Stimulated activated CD8-positive, alpha-beta memory T cell treated with anti-CD3 and anti-CD28 coated beads, Interleukin-12 subunit alpha, Interleukin-12 subunit beta, amount 100 ng/mL, for 4 hours (primary cell): ENCODE measurements at regions not wholly inside any gene's neighbourhood (a gene's known extent, or its start where the extent isn't known, plus 50 kb on each side); places are given as distances from the start of the nearest gene placed in this dataset.

ENCODE experiments used
- DNase-seq: peaks from one replicate; pipeline ENCODE4 v3.0.0-alpha.2; 2020; ENCODE audit warnings: low read depth

- DNase-seq, result no peak
These were observed 110.5 kb upstream of the HABP2 start for GRCh38 chr10:113442336-113442735.

DNA sequence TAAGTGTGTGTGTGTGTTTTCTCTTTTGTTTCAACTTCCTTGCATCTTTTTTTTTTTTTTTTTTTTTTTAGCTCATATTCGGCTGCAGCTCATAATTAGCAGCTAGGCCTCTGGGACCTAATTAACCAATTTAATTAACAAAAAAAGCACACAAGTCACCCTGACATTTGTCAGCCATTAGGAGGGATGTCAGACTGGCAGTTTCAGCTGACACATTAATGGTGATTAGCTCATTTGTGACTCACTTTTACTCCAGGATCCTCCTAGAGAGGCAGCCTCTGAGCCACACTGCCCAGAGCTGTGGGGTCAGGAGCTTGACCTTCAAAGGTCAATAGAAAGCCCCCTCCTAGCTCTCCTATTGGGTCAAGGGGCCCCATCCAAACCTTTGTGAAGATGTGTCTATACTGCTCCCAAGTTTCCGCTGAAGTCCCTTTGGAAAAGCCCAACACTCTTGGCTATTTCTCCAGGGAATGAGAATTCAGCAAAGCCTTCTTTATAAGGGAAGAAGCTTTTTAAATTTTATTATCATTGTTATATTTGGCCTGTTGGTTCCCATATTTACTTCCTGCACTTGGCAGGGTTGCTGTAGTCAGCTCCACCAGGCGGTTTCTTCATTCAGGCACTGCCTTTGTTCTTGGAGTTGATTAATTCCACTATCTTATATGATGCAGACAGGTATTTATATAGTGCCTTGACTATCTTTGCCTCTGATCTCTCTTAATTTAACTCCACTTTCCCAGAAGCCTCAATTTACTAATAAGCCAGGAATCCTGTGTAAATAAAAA, 109.5 kb upstream of the HABP2 start:
- no peak for DNase-seq

DNA sequence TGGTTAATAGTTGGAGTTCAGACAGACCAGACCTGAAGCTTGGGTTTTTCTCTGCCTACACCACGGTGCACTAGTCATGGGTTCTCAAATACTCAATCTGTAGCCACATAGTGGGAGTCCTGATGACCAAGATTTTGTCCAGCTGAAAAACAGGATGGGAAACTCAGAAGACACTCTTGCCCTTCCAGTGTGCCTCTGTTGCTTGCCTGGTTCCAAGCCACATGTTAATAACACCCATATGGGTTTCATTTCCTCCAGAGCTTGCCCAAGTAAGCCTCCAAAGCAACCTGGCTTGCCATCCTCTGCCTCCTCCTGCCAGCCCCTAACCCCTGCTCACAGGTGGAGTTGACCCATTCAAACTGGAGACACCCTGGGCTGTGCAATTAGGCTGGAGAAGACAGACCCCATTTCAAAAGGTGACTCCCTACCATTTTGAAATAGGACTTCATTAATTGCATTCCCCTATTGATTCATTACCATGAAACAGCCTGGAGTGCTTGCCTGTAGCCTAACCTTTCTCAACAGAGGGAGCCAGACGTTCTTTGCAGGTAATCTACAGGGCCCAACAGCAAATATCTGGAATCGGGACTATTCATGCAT, 108.0 kb upstream of the HABP2 start:
- DNase-seq, result no peak

GRCh38 chr10:113445736-113446135, 107.1 kb upstream of the HABP2 start:
- DNase-seq, result no peak

DNA sequence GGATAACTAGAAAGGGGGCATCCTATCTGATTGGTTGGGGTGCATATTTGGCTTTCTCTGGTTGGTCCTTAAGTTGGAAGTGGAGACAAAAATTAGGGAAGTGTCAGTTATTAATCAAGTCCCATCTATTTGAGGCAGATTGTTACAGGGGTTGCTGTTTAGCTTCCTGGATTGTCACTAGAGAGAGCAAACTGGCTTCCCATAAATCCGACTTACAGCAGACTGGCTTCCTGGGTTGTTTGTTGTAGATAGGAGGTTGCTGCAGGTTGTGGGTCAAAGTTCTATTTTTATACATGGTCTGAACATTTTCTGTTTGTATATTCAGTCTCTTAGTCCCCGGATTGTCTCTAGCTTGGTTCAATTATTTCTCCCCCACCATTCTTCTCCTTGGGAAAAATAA, 106.1 kb upstream of the HABP2 start:
- DNase-seq, result no peak

DNA sequence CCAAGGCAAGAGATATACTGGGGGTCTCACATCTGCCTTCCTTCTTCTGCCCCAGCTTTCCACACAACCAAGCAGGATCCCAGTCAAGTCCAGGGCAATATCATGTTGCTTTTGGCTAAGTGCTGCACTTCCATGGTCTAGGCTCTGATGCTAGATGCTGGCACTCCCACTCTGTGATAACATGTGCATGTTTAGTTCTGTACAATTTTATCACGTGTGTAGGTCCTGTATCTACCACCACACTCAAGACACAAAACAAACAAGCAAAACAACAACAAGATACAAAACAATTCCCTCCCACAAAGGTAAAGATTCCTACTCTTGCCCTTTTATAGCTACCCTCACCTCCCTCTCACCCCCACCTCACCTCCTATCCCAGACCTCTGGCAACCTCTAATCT, 105.6 kb upstream of the HABP2 start:
- DNase-seq, result no peak

DNA sequence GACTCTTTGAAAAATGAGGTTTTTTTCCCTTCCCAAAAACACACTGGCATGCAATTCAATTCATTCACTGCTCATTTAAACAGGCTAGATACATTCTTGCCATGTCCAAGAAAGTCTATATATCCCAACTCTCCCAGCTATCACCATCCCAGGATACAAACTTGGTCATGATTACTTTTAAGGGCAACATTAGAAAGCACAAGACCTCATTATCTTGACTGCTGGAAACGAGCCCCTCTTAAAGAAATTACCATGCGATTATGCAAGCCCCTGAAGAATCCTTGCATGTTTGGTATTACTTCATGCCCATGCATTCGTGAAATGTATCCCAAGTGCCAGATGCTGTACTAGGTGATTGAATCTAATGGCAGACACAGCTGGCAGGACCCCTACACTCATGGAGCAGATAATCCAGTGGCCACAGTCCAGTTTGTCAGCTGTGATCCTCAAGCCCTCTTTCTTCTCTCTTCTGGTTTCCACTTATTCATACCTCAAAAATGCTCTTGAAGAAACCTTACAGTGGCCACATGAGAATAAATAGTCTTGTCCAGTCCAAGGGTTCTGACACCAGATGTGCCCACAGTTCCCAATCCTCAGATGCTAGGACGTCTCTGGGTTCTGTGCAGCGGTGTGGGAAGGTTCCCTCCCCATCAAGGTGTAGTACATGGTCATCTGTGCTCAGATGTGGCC, 103.7 kb upstream of the HABP2 start:
- no peak for DNase-seq

- DNase-seq, result no peak
These were observed 102.6 kb upstream of the HABP2 start for GRCh38 chr10:113450046-113450804.

DNA sequence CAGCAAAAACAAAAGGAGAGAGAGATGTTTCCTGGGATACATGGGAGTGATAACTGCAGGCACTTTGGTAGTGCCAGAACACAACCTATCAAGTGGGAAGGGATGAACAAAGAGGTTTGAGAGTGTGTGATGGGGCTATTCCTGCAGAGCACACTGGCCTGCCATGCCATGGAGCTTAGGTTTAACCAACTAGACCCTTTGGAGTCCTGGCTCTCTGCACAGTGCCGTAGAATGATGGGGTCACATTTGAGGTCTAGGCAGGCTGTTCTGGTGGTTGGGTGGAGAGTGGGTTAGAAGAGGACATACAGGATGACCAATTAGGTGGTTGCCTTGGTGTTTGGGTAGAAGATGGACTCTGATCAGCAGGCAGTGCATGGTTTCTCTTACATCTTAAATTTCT, 101.9 kb upstream of the HABP2 start:
- no peak for DNase-seq

DNA sequence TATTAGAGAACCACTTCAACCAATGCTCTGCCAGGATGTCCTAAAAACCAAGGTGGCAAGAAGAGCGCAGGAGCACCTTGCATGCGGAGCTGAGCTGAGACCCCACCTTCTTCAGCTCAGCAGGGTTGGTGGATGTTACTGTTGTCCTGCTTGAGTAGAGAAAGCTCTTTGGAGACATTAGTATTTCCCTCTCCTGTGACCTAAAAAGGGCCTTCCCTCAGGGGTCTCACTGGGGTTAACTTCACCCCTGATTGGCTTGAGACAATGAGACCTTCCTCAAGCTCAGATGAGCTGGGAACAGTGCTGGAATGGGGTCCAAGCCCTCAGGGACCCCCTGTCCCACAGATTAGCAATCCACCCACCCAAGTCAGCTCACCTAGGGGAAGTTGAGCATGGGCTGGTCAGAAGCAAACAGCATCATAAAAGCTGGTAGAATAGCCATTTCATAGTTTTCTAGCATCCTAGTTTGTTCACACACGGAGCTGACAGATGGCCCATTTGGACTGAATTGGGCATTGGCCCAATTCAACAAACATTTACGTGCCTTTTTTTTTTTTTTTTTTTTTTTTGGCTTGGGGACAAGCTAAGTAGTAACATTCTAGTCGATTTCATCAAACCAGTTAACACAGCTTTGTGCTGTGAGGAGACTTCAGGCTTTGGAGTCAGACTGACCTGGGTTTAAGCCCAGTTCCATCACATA, 100.6 kb upstream of the HABP2 start:
- no peak for DNase-seq

DNA sequence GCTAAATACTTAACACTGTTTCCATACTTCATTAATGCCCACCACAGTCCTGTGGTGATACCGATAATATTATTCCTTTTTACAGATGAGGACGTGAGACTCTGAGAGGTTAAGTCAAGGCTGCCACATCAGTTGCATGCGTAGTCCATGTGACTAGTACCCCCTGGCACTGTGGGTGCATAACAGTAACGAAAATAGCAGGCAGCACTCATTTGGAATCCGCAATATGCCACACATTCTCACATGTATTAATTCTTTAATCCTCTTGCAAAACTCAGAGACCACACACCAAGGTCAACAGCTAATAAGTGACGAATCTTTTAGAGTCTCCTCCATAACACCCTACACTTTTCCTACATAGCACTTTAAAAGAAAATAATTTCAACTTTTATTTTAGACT, 99.5 kb upstream of the HABP2 start:
- DNase-seq, result no peak

- DNase-seq, result no peak
These were observed 98.4 kb upstream of the HABP2 start for GRCh38 chr10:113454341-113455061.

- DNase-seq, result no peak
These were observed 96.9 kb upstream of the HABP2 start for GRCh38 chr10:113455947-113456346.

- DNase-seq, result no peak
These were observed 96.1 kb upstream of the HABP2 start for GRCh38 chr10:113456741-113457140.

GRCh38 chr10:113457408-113457807, 95.4 kb upstream of the HABP2 start:
- no peak for DNase-seq

- DNase-seq, result no peak
These were observed 94.4 kb upstream of the HABP2 start for GRCh38 chr10:113458451-113458850.

- no peak for DNase-seq
These were observed 93.9 kb upstream of the HABP2 start for GRCh38 chr10:113458944-113459343.

GRCh38 chr10:113459626-113460280, 93.1 kb upstream of the HABP2 start:
- DNase-seq, result no peak

DNA sequence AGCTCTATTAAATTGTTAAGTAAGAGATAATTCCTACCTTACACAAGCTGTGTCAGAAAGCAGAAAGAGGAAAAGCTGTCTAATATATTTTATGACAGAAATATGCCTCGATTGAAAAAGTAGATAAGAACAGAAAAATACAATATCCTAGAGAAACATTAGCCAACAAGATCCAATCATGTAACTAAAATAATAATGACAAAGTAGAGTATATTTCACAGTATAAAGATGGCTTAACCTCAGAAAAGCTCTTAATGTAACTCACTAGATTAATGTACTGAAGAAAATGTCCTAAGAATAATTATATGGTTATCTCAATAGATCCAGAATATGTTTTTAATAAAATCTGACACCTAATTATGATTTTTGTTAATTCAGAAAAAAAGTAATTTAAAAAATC, 89.8 kb upstream of the HABP2 start:
- DNase-seq, result no peak

- no peak for DNase-seq
These were observed 89.1 kb upstream of the HABP2 start for GRCh38 chr10:113463777-113464176.

DNA sequence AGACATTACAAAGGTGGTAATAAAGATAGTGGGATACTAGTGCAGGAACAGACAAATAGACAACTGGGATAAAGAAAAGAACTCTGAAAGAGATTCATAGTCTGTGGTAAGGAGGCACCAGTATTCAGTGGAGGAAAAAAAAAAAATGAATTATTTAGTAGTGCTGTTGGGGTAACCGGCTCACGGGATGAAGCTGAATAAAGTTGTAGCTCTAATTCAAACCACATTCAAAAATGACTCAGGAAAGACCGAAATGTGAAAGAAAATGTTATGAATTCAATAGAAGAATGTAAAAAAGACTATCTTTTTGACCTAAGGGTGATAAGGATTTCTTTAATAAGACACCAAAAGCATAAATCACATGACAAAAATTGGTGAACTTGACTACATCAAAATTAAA, 83.1 kb upstream of the HABP2 start:
- no peak for DNase-seq
